H1 (cell line): ENCODE measurements at regions not wholly inside any gene's neighbourhood (a gene's known extent, or its start where the extent isn't known, plus 50 kb on each side); places are given as distances from the start of the nearest gene placed in this dataset.
A peak's percentile ranks its signal among the peaks of the same experiment; 100 is the strongest.

ENCODE experiments used
- CTCF ChIA-PET: fragments of 300-600 bp; sonication (Branson Sonifier 250); formaldehyde crosslinking; loops from one replicate; lab custom pipeline; 2021; ENCODE audit not compliant: partially characterized antibody; lab: Charles Lee
- POLR2A ChIA-PET: fragments of 300-600 bp; sonication (Branson Sonifier 250); formaldehyde crosslinking; loops from one replicate; lab custom pipeline; 2021; ENCODE audit warnings: inconsistent platforms; ENCODE audit not compliant: partially characterized antibody; lab: Charles Lee
- DNase-seq, 2 experiments: peaks; one replicate each; pipeline versions ENCODE4 v3.0.0 to v3.0.0-alpha.2; 2010 to 2022; ENCODE audit warnings: low spot score in 2 of 2, low read depth in 1 of 2, mixed read lengths in 1 of 2
- FAIRE-seq: peaks from 2 replicates; lab custom pipeline; 2011; peaks lifted over from hg19 to GRCh38; lab: Jason Lieb, UNC
- H2AFZ ChIP-seq: 2 replicates; pipeline ENCODE4 v1.8.1; 2012; ENCODE audit warnings: low read length, inconsistent platforms
- H2AK5ac ChIP-seq: 2 replicates; pipeline ENCODE4 v1.6.1; 2013; ENCODE audit warnings: low read depth, low read length
- H2BK120ac ChIP-seq: replicated peaks from 2 replicates; pipeline ENCODE3; 2013; ENCODE audit warnings: low read depth, low read length, inconsistent platforms
- H2BK12ac ChIP-seq: 2 replicates; pipeline ENCODE4 v1.6.1; 2013; ENCODE audit warnings: low read depth, low read length
- H2BK15ac ChIP-seq: 2 replicates; pipeline ENCODE4 v1.6.1; 2013; ENCODE audit warnings: low read length
- H2BK20ac ChIP-seq: 2 replicates; pipeline ENCODE4 v1.6.1; 2013; ENCODE audit warnings: low read length
- H2BK5ac ChIP-seq: 2 replicates; pipeline ENCODE4 v1.6.1; 2013; ENCODE audit warnings: low read depth, low read length
- H3K14ac ChIP-seq: 2 replicates; pipeline ENCODE4 v1.6.1; 2013; ENCODE audit warnings: inconsistent platforms; ENCODE audit not compliant: insufficient read length
- H3K18ac ChIP-seq: 2 replicates; pipeline ENCODE4 v1.6.1; 2013; ENCODE audit warnings: low read length; ENCODE audit errors: extremely low read depth
- H3K23ac ChIP-seq: 2 replicates; pipeline ENCODE4 v1.6.1; 2013; ENCODE audit warnings: inconsistent platforms; ENCODE audit not compliant: insufficient read length
- H3K23me2 ChIP-seq: 2 replicates; pipeline ENCODE4 v1.6.1; 2013; ENCODE audit warnings: low read depth, low read length
- H3K27ac ChIP-seq: 2 replicates; pipeline ENCODE4 v1.6.1; 2011; ENCODE audit warnings: low read depth, low read length, inconsistent platforms
- H3K27me3 ChIP-seq, 4 experiments: replicated peaks in 1 of 4; 1 replicate in 1 of 4; 2 replicates in 3 of 4; pipeline versions ENCODE4 v1.6.1 to v1.8.1; 2011 to 2013; ENCODE audit warnings: low read length in 3 of 4, mild to moderate bottlenecking in 3 of 4, inconsistent platforms in 2 of 4, mixed read lengths in 2 of 4, moderate library complexity in 1 of 4; ENCODE audit not compliant: control insufficient read depth in 3 of 4, insufficient read depth in 3 of 4; ENCODE audit errors: extremely low read depth in 1 of 4
- H3K36me3 ChIP-seq, 4 experiments: 2 replicates each; pipeline versions ENCODE4 v1.6.1 to v1.8.1; 2011 to 2013; ENCODE audit warnings: mild to moderate bottlenecking in 4 of 4, low read length in 3 of 4, moderate library complexity in 2 of 4, control low read depth in 1 of 4, inconsistent platforms in 1 of 4; ENCODE audit not compliant: insufficient read depth in 4 of 4, control insufficient read depth in 2 of 4
- H3K4ac ChIP-seq: replicated peaks from 2 replicates; pipeline ENCODE3; 2013; ENCODE audit warnings: low read length, low read depth, mixed read lengths, inconsistent platforms; ENCODE audit not compliant: insufficient read length
- H3K4me1 ChIP-seq, 4 experiments: replicated peaks in 1 of 4; 1 replicate in 1 of 4; 2 replicates in 3 of 4; pipeline versions ENCODE4 v1.6.1 to v1.8.1; 2011 to 2013; ENCODE audit warnings: low read length in 3 of 4, inconsistent platforms in 2 of 4, mixed read lengths in 1 of 4; ENCODE audit not compliant: insufficient read depth in 4 of 4, control insufficient read depth in 3 of 4
- H3K4me2 ChIP-seq, 2 experiments: 2 replicates each; pipeline versions ENCODE4 v1.6.1 to v1.8.1; 2011 to 2013; ENCODE audit warnings: low read depth in 2 of 2, low read length in 2 of 2, control low read depth in 1 of 2, inconsistent platforms in 1 of 2, mild to moderate bottlenecking in 1 of 2; ENCODE audit not compliant: insufficient read depth in 1 of 2
- H3K4me3 ChIP-seq, 4 experiments: fragments of 200-600, 300-600 bp in 1 of 4; sonication (generic), shearing (Covaris generic), sonication (Bioruptor Twin) in 1 of 4; 2 replicates each; pipeline versions ENCODE4 v1.5.1 to v1.8.1; 2011 to 2016; ENCODE audit warnings: low read length in 4 of 4, low read depth in 3 of 4, control low read depth in 2 of 4, inconsistent platforms in 2 of 4, mild to moderate bottlenecking in 2 of 4, mixed read lengths in 1 of 4, moderate library complexity in 1 of 4; ENCODE audit not compliant: insufficient read depth in 2 of 4; ENCODE audit errors: extremely low read depth in 1 of 4
- H3K56ac ChIP-seq: replicated peaks from 2 replicates; pipeline ENCODE3; 2013; ENCODE audit warnings: low read depth, mild to moderate bottlenecking, mixed read lengths, low read length, inconsistent platforms; ENCODE audit not compliant: insufficient read length
- H3K79me1 ChIP-seq: 2 replicates; pipeline ENCODE4 v1.6.1; 2013; ENCODE audit warnings: low read depth, low read length, control low read depth
- H3K79me2 ChIP-seq, 2 experiments: 2 replicates each; pipeline versions ENCODE4 v1.6.1 to v1.8.1; 2012 to 2013; ENCODE audit warnings: low read length in 2 of 2, mild to moderate bottlenecking in 2 of 2, inconsistent platforms in 1 of 2; ENCODE audit not compliant: insufficient read depth in 2 of 2, control insufficient read depth in 1 of 2
- H3K9ac ChIP-seq, 4 experiments: replicated peaks in 1 of 4; 1 replicate in 1 of 4; 2 replicates in 3 of 4; pipeline versions ENCODE4 v1.6.1 to v1.8.1; 2011 to 2013; ENCODE audit warnings: low read depth in 3 of 4, low read length in 3 of 4, control low read depth in 2 of 4, mild to moderate bottlenecking in 2 of 4, moderate library complexity in 2 of 4, inconsistent platforms in 1 of 4; ENCODE audit errors: extremely low read depth in 1 of 4
- H3K9me3 ChIP-seq, 2 experiments: 2 replicates each; pipeline versions ENCODE4 v1.6.1 to v1.8.1; 2012 to 2013; ENCODE audit warnings: mild to moderate bottlenecking in 2 of 2, moderate library complexity in 2 of 2, control low read depth in 1 of 2, inconsistent platforms in 1 of 2, low read depth in 1 of 2, low read length in 1 of 2, mixed read lengths in 1 of 2; ENCODE audit not compliant: insufficient read depth in 2 of 2
- H4K20me1 ChIP-seq, 2 experiments: replicated peaks in 1 of 2; 2 replicates each; pipeline versions ENCODE3 to v1.8.1; 2011 to 2013; ENCODE audit warnings: inconsistent platforms in 2 of 2, low read length in 2 of 2, mild to moderate bottlenecking in 1 of 2; ENCODE audit not compliant: insufficient read depth in 2 of 2, control insufficient read depth in 1 of 2
- H4K5ac ChIP-seq: 2 replicates; pipeline ENCODE4 v1.6.1; 2013; ENCODE audit warnings: low read length, low read depth, mixed read lengths, inconsistent platforms; ENCODE audit not compliant: insufficient read length
- H4K8ac ChIP-seq: 2 replicates; pipeline ENCODE4 v1.8.0; 2013; ENCODE audit warnings: mild to moderate bottlenecking, moderate library complexity, low read length, inconsistent platforms; ENCODE audit not compliant: insufficient read depth; ENCODE audit errors: extremely low read depth
- H4K91ac ChIP-seq: replicated peaks from 2 replicates; pipeline ENCODE3; 2013; ENCODE audit warnings: low read length, mixed read lengths, inconsistent platforms; ENCODE audit not compliant: insufficient read length
- CEBPB ChIP-seq: IDR thresholded peaks from 2 replicates; pipeline ENCODE4 v1.6.1; 2012; ENCODE audit warnings: low read depth, low read length
- RXRA ChIP-seq: IDR thresholded peaks from 2 replicates; pipeline ENCODE4 v1.6.1; 2011; ENCODE audit warnings: low read depth, mild to moderate bottlenecking, low read length, moderate library complexity; ENCODE audit not compliant: insufficient read depth
- SP1 ChIP-seq: IDR thresholded peaks from 2 replicates; pipeline ENCODE4 v1.6.1; 2011; ENCODE audit warnings: low read depth, low read length
- TF ChIP-seq, protein P1 (sequence below): IDR thresholded peaks from 2 replicates; pipeline ENCODE4 v1.6.1; 2012; ENCODE audit warnings: inconsistent platforms

GRCh38 chr2:186125156-186125555 lies 360.9 kb upstream of the ZC3H15 start:
- POLR2A ChIA-PET: interaction anchor here (0.9 kb wide), 1 partner anchor 10 kb away, joined by 3 read pairs; no protein-coding TSS in a partner anchor
- TF ChIP-seq, protein P1, sequence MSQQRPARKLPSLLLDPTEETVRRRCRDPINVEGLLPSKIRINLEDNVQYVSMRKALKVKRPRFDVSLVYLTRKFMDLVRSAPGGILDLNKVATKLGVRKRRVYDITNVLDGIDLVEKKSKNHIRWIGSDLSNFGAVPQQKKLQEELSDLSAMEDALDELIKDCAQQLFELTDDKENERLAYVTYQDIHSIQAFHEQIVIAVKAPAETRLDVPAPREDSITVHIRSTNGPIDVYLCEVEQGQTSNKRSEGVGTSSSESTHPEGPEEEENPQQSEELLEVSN: no peak
- TF ChIP-seq CEBPB (no peak), SP1 (0 out of 2 replicates have a peak, but pooled peaks have one; percentile 47), RXRA (no peak)

More at GRCh38 chr2:186125156-186125555, 360.9 kb upstream of the ZC3H15 start:
- peak; percentile 82 for FAIRE-seq
- Histone ChIP-seq H3K14ac (no peak overlapping the region), H3K4me2 (peak overlapping the region; percentile 7 to 18; a peak in 1 of 4 replicates), H3K4ac (no peak overlapping the region), H3K4me3 (peak overlapping the region in 1 of 4 experiments; percentile 40; a peak in 2 of 8 replicates), H3K9me3 (no peaks in the 10 kb centered on the region), H4K20me1 (no peaks in the 10 kb centered on the region), H3K23ac (no peak overlapping the region), H2BK120ac (no peak overlapping the region), H2BK15ac (no peak overlapping the region), H4K91ac (no peak overlapping the region), H4K5ac (peak overlapping the region; percentile 76), H2AFZ (no peak overlapping the region), H4K8ac (no peak overlapping the region), H3K27me3 (no peaks in the 10 kb centered on the region), H3K4me1 (peaks cover 5 to 20% (median 10%) of the 10 kb centered on the region in 4 experiments; a peak in 4 of 7 replicates), H2BK12ac (no peak overlapping the region), H3K27ac (no peak overlapping the region), H3K23me2 (no peaks in the 10 kb centered on the region), H3K18ac (no peak overlapping the region), H2BK5ac (no peak overlapping the region), H3K9ac (no peak overlapping the region), H3K56ac (no peak overlapping the region), H2BK20ac (no peak overlapping the region), H2AK5ac (no peak overlapping the region), H3K79me1 (no peaks in the 10 kb centered on the region), H3K36me3 (no peaks in the 10 kb centered on the region), H3K79me2 (no peaks in the 10 kb centered on the region)
- no peak for DNase-seq
- CTCF ChIA-PET: no interaction called here
